ENCODE measurements at regions not wholly inside any gene's neighbourhood (a gene's known extent, or its start where the extent isn't known, plus 50 kb on each side); places are given as distances from the start of the nearest gene placed in this dataset.

- DNase-seq (ENCODE audit: low read depth in 2 of 2), result peak in 1 of 2 donors; percentile 82
Observed at GRCh38 chr15:39074341-39074985, 506.4 kb upstream of the THBS1 start.

- no peak for DNase-seq (ENCODE audit: low read depth in 2 of 2)
Observed at GRCh38 chr15:39075311-39075710, 505.6 kb upstream of the THBS1 start.

GRCh38 chr15:39075756-39076341 lies 505.0 kb upstream of the THBS1 start:
- no peak for DNase-seq (ENCODE audit: low read depth in 2 of 2)

GRCh38 chr15:39078026-39078425 lies 502.9 kb upstream of the THBS1 start:
- no peak for DNase-seq (ENCODE audit: low read depth in 2 of 2)

GRCh38 chr15:39079296-39079847 lies 501.5 kb upstream of the THBS1 start:
- peak; percentile 15 to 76 for DNase-seq (ENCODE audit: low read depth in 2 of 2)

- DNase-seq (ENCODE audit: low read depth in 2 of 2), result peak in 1 of 2 donors; percentile 79
Observed at GRCh38 chr15:39083213-39083612, 497.7 kb upstream of the THBS1 start.

- peak in 1 of 2 donors; percentile 69 for DNase-seq (ENCODE audit: low read depth in 2 of 2)
Observed at GRCh38 chr15:39084674-39085530, 496.0 kb upstream of the THBS1 start.

- no peak for DNase-seq (ENCODE audit: low read depth in 2 of 2)
Observed at GRCh38 chr15:39086641-39087040, 494.2 kb upstream of the THBS1 start.

GRCh38 chr15:39088156-39088555 lies 492.7 kb upstream of the THBS1 start:
- DNase-seq (ENCODE audit: low read depth in 2 of 2), result no peak

- DNase-seq (ENCODE audit: low read depth in 2 of 2), result no peak
Observed at GRCh38 chr15:39092354-39092753, 488.5 kb upstream of the THBS1 start.

- no peak for DNase-seq (ENCODE audit: low read depth in 2 of 2)
Observed at GRCh38 chr15:39092761-39093160, 488.1 kb upstream of the THBS1 start.

- no peak for DNase-seq (ENCODE audit: low read depth in 2 of 2)
Observed at GRCh38 chr15:39094116-39094515, 486.8 kb upstream of the THBS1 start.

- DNase-seq (ENCODE audit: low read depth in 2 of 2), result no peak
Observed at GRCh38 chr15:39095218-39095879, 485.5 kb upstream of the THBS1 start.

- no peak for DNase-seq (ENCODE audit: low read depth in 2 of 2)
Observed at GRCh38 chr15:39096608-39097205, 484.2 kb upstream of the THBS1 start.

GRCh38 chr15:39099524-39099923 lies 481.4 kb upstream of the THBS1 start:
- DNase-seq (ENCODE audit: low read depth in 2 of 2), result no peak

GRCh38 chr15:39100106-39100660 lies 480.7 kb upstream of the THBS1 start:
- no peak for DNase-seq (ENCODE audit: low read depth in 2 of 2)

- peak in 1 of 2 donors; percentile 82 for DNase-seq (ENCODE audit: low read depth in 2 of 2)
Observed at GRCh38 chr15:39102431-39102830, 478.4 kb upstream of the THBS1 start.

GRCh38 chr15:39106950-39107349 lies 473.9 kb upstream of the THBS1 start:
- no peak for DNase-seq (ENCODE audit: low read depth in 2 of 2)

- DNase-seq (ENCODE audit: low read depth in 2 of 2), result no peak
Observed at GRCh38 chr15:39108021-39108420, 472.9 kb upstream of the THBS1 start.

- DNase-seq (ENCODE audit: low read depth in 2 of 2), result peak in 1 of 2 donors; percentile 97
Observed at GRCh38 chr15:39110336-39110735, 470.5 kb upstream of the THBS1 start.

GRCh38 chr15:39110746-39111145 lies 470.1 kb upstream of the THBS1 start:
- peak in 1 of 2 donors; percentile 21 for DNase-seq (ENCODE audit: low read depth in 2 of 2)
